ENCODE measurements at regions not wholly inside any gene's neighbourhood (a gene's known extent, or its start where the extent isn't known, plus 50 kb on each side); places are given as distances from the start of the nearest gene placed in this dataset.

DNA sequence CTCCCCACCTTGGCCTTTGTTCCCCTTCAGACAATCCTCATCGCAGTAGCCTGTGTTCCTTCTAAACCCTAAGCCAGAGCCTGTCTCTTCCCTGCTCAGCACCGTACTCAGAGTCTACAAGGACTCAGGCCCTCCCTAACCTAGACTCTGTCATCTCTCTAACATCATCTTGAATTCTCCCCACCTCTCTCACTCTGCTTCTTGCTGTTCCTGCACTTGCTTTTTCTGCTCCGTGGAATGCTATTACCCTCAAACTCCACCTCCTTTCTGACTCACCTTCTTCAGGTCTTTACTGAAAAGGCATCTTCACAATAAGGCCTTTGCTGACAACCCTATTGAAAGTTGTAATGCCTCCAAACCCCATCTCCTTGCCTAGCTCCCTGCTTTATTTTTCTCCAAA is 141.0 kb downstream of the DKK1 start:
- no peak overlapping the region for H3K4me3 ChIP-seq (ENCODE audit: control insufficient read depth, low read depth, low read length)
- no peak for DNase-seq (ENCODE audit: low read depth)
- no peak for TF ChIP-seq CTCF (IDR thresholded peaks at IDR 0.05; ENCODE audit: control insufficient read depth, insufficient read depth, low read depth, low read length, missing control alignments)

DNA sequence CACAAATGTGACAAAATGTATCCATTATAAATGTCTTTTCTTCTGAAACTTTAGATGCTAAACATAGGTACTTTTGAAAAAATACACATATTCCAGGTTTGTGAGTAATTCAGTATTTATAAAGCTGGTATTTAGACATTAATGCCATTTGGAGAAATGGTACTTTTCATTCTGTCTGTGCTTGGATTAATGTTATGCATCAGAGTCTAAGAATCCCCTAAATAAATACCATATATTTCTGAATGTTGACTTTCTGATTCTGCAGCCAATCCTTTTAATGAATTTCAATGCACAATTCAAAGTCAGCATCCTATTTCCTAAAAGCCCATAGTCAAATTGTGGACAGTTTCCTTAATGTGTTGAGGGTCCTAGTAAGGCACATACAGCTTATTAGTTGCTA is 145.0 kb downstream of the DKK1 start:
- no peak for TF ChIP-seq CTCF (IDR thresholded peaks at IDR 0.05; ENCODE audit: control insufficient read depth, insufficient read depth, low read depth, low read length, missing control alignments)
- DNase-seq (ENCODE audit: low read depth): no peak
- no peak overlapping the region for H3K4me3 ChIP-seq (ENCODE audit: control insufficient read depth, low read depth, low read length)

GRCh38 chr10:52463826-52464225 is 149.7 kb downstream of the DKK1 start:
- TF ChIP-seq CTCF (IDR thresholded peaks at IDR 0.05; ENCODE audit: control insufficient read depth, insufficient read depth, low read depth, low read length, missing control alignments): no peak
- no peak overlapping the region for H3K4me3 ChIP-seq (ENCODE audit: control insufficient read depth, low read depth, low read length)
- DNase-seq (ENCODE audit: low read depth): no peak

DNA sequence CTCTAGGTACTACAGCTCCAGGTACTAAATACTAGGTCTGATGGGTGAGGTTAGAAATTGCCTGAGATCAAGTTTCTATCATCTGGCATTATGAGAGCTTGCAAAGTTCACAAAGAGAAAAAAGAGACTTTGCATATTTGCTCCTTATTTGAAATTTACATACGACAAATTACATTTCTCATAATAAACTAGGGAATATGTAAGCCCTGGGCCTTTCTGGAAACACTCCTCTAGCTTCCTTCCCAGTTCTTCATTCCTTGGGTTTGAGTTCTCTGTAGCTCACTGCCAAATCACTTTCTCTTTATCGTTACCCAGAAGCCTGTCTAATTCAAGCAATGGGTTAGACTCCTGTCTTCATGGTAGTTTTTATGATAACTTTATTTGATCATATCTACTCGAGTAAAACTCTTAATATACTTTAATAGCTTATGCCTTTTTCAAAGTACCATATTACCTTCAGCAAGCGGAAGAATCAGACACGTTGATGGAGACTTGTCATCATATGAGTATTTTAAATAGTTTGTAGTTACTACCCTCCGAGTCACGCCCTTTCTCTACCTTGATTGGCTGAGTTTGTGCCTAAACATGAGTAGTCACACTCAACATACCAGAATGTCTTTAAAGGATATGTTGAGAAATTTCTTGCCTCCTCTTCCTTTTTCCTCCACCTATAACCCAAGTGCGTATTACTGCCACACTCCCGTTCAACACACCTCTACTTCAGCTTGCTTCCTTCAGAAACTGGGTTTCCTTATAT is 150.5 kb downstream of the DKK1 start:
- no peak for TF ChIP-seq CTCF (IDR thresholded peaks at IDR 0.05; ENCODE audit: control insufficient read depth, insufficient read depth, low read depth, low read length, missing control alignments)
- H3K4me3 ChIP-seq (ENCODE audit: control insufficient read depth, low read depth, low read length): no peak overlapping the region
- DNase-seq (ENCODE audit: low read depth): no peak

DNA sequence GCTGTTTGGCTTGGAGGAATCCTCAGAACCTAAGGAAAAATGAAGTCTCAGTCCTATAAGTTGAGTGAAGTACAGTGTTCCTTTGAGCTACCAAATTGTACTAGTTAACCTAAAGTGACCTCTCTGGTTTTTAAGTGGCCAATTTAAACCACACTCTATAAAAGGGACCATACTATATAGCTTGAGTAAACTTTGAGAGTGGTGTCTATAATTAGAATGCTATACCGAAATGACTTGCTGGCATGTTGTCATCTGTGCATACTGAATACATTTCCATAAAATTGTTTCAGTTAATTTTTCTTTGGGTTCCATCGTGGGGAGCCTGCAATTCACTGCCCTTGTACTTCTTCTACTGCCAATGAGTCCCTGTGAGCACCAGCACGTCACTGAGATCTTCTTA is 151.1 kb downstream of the DKK1 start:
- no peak for DNase-seq (ENCODE audit: low read depth)
- TF ChIP-seq CTCF (IDR thresholded peaks at IDR 0.05; ENCODE audit: control insufficient read depth, insufficient read depth, low read depth, low read length, missing control alignments): no peak
- no peak overlapping the region for H3K4me3 ChIP-seq (ENCODE audit: control insufficient read depth, low read depth, low read length)

GRCh38 chr10:52466464-52466863 is 152.4 kb downstream of the DKK1 start:
- H3K4me3 ChIP-seq (ENCODE audit: control insufficient read depth, low read depth, low read length): no peak overlapping the region
- no peak for TF ChIP-seq CTCF (IDR thresholded peaks at IDR 0.05; ENCODE audit: control insufficient read depth, insufficient read depth, low read depth, low read length, missing control alignments)
- DNase-seq (ENCODE audit: low read depth): no peak
